ENCODE measurements at regions not wholly inside any gene's neighbourhood (a gene's known extent, or its start where the extent isn't known, plus 50 kb on each side); places are given as distances from the start of the nearest gene placed in this dataset.
A peak's percentile ranks its signal among the peaks of the same experiment; 100 is the strongest.

DNA sequence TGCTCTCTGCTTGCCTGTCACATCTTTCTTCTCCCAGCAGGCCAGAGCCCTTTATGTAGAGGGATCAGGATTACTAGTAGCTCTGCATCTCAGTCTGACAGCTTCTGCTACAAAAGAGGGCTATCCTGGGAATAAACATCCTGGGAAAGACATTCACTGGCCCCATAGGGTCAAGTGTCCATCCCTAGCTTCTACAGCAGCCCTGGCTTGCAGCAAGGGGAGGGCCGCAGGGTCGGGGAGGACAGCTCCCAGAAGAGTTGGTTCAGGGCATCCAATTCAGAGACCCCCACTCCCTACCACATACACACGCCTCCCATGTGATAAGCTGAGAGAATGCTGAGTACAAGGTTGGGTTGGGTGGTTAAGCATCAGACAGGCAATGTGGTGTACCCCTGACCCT lies 154.1 kb upstream of the PDE10A start:
- TF ChIP-seq, protein P1, sequence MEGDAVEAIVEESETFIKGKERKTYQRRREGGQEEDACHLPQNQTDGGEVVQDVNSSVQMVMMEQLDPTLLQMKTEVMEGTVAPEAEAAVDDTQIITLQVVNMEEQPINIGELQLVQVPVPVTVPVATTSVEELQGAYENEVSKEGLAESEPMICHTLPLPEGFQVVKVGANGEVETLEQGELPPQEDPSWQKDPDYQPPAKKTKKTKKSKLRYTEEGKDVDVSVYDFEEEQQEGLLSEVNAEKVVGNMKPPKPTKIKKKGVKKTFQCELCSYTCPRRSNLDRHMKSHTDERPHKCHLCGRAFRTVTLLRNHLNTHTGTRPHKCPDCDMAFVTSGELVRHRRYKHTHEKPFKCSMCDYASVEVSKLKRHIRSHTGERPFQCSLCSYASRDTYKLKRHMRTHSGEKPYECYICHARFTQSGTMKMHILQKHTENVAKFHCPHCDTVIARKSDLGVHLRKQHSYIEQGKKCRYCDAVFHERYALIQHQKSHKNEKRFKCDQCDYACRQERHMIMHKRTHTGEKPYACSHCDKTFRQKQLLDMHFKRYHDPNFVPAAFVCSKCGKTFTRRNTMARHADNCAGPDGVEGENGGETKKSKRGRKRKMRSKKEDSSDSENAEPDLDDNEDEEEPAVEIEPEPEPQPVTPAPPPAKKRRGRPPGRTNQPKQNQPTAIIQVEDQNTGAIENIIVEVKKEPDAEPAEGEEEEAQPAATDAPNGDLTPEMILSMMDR (IDR thresholded peaks at IDR 0.05), result no peak
- no peak for TF ChIP-seq POLR2A (IDR thresholded peaks at IDR 0.05)
- no peak for DNase-seq
- Histone ChIP-seq H3K9me3 (no peaks in the 10 kb centered on the region), H3K4me3 (no peak overlapping the region), H3K27me3 (no peaks in the 10 kb centered on the region), H3K36me3 (no peaks in the 10 kb centered on the region), H3K4me1 (no peaks in the 10 kb centered on the region), H3K27ac (no peak overlapping the region)
- intact Hi-C loops (cut with DNase I; ENCODE audit: low total_unique reads), result no loop called here

DNA sequence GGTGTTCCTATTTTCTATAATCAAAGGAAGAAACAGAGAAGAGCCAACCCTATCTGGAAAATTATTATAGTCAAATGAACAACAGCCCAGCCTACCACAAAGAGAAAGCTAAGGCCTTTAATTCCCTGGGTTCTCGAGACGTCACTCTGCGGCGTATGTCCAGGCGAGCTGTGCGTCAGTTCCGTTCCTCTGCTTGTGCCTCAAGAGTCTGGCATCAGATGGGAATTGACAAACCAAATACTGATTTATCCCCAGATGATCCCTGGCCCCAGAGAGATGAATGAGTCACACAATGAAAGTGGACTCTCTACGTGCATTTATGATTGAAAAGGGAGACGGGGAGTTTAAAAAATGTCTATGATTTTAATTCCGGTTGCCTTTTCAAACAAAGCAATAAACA lies 151.6 kb upstream of the PDE10A start:
- TF ChIP-seq POLR2A (IDR thresholded peaks at IDR 0.05), result no peak
- TF ChIP-seq, protein P1 (IDR thresholded peaks at IDR 0.05), result no peak
- no peak for DNase-seq
- intact Hi-C loops (cut with DNase I; ENCODE audit: low total_unique reads), result no loop called here
- H3K27me3 ChIP-seq, result no peaks in the 10 kb centered on the region
- H3K4me3 ChIP-seq, result no peak overlapping the region
- no peaks in the 10 kb centered on the region for H3K9me3 ChIP-seq
- no peaks in the 10 kb centered on the region for H3K36me3 ChIP-seq
- no peak overlapping the region for H3K27ac ChIP-seq
- no peaks in the 10 kb centered on the region for H3K4me1 ChIP-seq

DNA sequence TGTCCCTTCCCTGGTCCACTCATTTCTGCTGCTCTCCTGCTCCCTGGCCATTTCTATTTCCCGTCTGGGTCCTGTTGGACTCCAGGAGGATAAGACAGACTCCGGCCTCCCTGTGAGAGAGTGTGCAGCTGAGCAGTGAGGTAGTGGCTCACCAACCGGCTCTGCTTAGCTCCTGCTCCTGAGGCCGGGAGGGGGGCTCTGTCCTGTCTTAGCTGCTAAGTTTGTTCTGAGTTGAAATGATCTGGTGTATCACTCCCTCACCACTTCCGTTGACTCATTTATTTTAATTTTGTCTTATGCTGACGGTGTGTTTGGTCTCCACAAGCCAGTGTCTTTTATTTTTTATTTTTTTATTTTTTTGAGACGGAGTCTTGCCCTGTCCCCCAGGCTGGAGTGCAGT lies 148.5 kb upstream of the PDE10A start:
- TF ChIP-seq, protein P1 (IDR thresholded peaks at IDR 0.05), result no peak
- TF ChIP-seq POLR2A (IDR thresholded peaks at IDR 0.05), result no peak
- Histone ChIP-seq H3K4me1 (no peaks in the 10 kb centered on the region), H3K27me3 (no peaks in the 10 kb centered on the region), H3K9me3 (no peaks in the 10 kb centered on the region), H3K27ac (no peak overlapping the region), H3K36me3 (no peaks in the 10 kb centered on the region), H3K4me3 (no peak overlapping the region)
- intact Hi-C loops (cut with DNase I; ENCODE audit: low total_unique reads), result no loop called here
- no peak for DNase-seq

DNA sequence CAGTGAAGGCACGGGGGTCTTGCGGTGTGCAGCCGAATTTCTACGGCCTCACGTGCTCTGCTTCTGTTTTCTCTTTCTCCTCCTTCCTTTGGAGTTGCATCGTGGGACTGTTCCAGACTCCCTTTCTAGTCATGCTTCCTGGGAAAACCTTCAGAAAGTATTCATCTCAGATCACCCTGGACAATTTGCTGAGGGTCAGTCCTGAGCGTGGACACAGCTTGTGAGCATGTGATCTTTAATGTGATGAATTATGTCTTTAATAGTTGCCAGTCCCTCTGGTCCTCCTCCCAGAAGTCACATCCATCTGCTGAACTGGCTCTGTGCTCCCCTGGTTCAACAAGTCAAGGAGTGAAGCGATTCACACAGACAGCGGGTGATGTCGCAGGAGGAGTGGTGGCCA lies 145.0 kb upstream of the PDE10A start:
- H3K4me3 ChIP-seq, result no peak overlapping the region
- no peaks in the 10 kb centered on the region for H3K36me3 ChIP-seq
- DNase-seq, result no peak
- H3K27me3 ChIP-seq, result no peaks in the 10 kb centered on the region
- H3K9me3 ChIP-seq, result no peaks in the 10 kb centered on the region
- TF ChIP-seq, protein P1 (IDR thresholded peaks at IDR 0.05), result no peak
- H3K4me1 ChIP-seq, result no peaks in the 10 kb centered on the region
- intact Hi-C loops (cut with DNase I; ENCODE audit: low total_unique reads), result no loop called here
- peak overlapping the region; percentile 39 to 67 for H3K27ac ChIP-seq

DNA sequence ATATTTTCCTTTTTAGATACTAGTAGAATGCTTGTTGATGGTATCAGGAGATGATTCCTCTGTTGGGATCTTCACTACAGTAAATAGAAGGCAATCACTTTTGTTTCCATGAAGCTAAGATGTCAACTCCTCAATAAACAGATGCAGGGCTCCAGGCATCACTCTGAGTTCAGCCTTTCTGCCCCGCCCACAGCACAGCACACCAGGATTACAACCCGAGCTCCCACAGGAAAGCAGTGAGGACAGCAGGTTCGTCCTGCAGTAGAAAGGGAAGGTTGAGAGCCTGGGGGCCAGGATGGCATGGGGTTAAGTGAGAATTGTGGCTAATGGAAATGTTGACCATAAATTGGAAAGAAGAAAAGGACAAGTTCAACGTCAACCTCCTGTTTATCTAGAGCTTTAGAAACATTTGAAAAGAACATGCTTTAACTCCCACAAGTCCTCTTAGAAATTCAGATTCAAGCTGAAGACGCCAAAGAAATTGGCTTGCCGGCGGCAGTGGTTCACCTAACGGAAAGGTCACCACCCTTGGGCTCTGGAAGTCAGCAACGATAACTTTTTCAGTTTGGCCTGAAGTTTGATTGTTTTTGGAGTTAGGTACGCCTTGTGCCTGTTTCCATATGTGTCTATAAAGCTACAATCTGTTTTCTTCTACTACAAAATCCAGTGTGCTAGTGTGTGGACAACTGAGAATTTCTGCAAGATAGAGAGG lies 144.4 kb upstream of the PDE10A start:
- no peaks in the 10 kb centered on the region for H3K27me3 ChIP-seq
- no peaks in the 10 kb centered on the region for H3K36me3 ChIP-seq
- intact Hi-C loops (cut with DNase I; ENCODE audit: low total_unique reads), result no loop called here
- peak overlapping the region; percentile 39 to 67 for H3K27ac ChIP-seq
- no peaks in the 10 kb centered on the region for H3K9me3 ChIP-seq
- no peak overlapping the region for H3K4me3 ChIP-seq
- no peak for TF ChIP-seq POLR2A (IDR thresholded peaks at IDR 0.05)
- TF ChIP-seq, protein P1 (IDR thresholded peaks at IDR 0.05), result no peak
- H3K4me1 ChIP-seq, result no peaks in the 10 kb centered on the region
- DNase-seq, result no peak

All from uterus (tissue), 3 donors.